ENCODE measurements at regions not wholly inside any gene's neighbourhood (a gene's known extent, or its start where the extent isn't known, plus 50 kb on each side); places are given as distances from the start of the nearest gene placed in this dataset.

DNA sequence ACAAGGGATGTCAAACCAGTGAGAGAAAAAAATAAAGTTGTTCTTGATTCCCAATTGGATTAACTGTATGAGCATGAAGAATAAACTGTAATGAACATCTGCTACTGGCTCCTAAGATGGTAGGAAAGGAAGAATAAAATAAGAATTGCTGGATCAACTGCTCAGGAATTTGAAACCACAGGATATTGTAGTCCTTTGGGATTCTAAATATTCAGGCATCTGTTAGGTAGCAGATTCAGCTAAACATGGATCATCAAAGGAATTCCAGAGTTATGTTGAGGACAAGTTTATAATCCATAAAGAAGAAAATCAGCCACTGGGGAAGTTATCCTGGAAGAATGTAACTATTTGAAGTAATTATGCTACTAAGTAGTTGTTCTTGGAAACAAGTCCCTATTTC lies 65.8 kb downstream of the ISL1 start:
- TF ChIP-seq, protein P1, sequence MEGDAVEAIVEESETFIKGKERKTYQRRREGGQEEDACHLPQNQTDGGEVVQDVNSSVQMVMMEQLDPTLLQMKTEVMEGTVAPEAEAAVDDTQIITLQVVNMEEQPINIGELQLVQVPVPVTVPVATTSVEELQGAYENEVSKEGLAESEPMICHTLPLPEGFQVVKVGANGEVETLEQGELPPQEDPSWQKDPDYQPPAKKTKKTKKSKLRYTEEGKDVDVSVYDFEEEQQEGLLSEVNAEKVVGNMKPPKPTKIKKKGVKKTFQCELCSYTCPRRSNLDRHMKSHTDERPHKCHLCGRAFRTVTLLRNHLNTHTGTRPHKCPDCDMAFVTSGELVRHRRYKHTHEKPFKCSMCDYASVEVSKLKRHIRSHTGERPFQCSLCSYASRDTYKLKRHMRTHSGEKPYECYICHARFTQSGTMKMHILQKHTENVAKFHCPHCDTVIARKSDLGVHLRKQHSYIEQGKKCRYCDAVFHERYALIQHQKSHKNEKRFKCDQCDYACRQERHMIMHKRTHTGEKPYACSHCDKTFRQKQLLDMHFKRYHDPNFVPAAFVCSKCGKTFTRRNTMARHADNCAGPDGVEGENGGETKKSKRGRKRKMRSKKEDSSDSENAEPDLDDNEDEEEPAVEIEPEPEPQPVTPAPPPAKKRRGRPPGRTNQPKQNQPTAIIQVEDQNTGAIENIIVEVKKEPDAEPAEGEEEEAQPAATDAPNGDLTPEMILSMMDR (conservative IDR thresholded peaks at IDR 0.05; ENCODE audit: low read depth, low read length): no peak
- TF ChIP-seq POLR2A (IDR thresholded peaks at IDR 0.05; ENCODE audit: low read depth, low read length) (no peak), RFX5 (IDR thresholded peaks at IDR 0.05; ENCODE audit: low read depth, low read length) (no peak), RAD21 (IDR thresholded peaks at IDR 0.05; ENCODE audit: low read length) (no peak)
